GM12878 (cell line): ENCODE measurements at regions not wholly inside any gene's neighbourhood (a gene's known extent, or its start where the extent isn't known, plus 50 kb on each side); places are given as distances from the start of the nearest gene placed in this dataset.

Experiments
- ATAC-seq: fragments of 200-7000 bp; cut with Tn5 transposase; 3 replicates; pipeline ENCODE4 v1.9.1; 2020; ENCODE audit warnings: mild to moderate bottlenecking, moderate library complexity
- BruUV-seq: library from RNA; stranded (reverse); fragments of 400-500 nt; replicated peaks from 2 replicates; lab custom pipeline; 2021; lab: Mats Ljungman, UMichigan
- CTCF ChIA-PET: fragments of 300-600 bp; sonication (Branson Sonifier 250); formaldehyde crosslinking; extraction: SDS; loops from one replicate; lab custom pipeline; 2021; ENCODE audit warnings: inconsistent platforms; lab: Yijun Ruan, JAX
- POLR2A ChIA-PET: fragments of 350-600 bp; formaldehyde crosslinking; extraction: SDS; loops from one replicate; lab custom pipeline; 2021; ENCODE audit warnings: inconsistent platforms; lab: Charles Lee
- RAD21 ChIA-PET: fragments of 300-600 bp; sonication (Branson Sonifier 250); formaldehyde crosslinking; loops from one replicate; lab custom pipeline; 2023; ENCODE audit warnings: antibody characterized with exemption; ENCODE audit not compliant: unreplicated experiment; lab: Charles Lee
- SMC1A ChIA-PET: fragments of 300-600 bp; sonication (Branson Sonifier 250); formaldehyde crosslinking; loops from one replicate; lab custom pipeline; 2023; ENCODE audit not compliant: unreplicated experiment, uncharacterized antibody; lab: Charles Lee
- DNase-seq: peaks from one replicate; pipeline ENCODE4 v3.0.0-alpha.2; 2011; ENCODE audit warnings: low read depth, low spot score
- FAIRE-seq: peaks from 3 replicates; lab custom pipeline; 2011; peaks lifted over from hg19 to GRCh38; lab: Jason Lieb, UNC
- H2AFZ ChIP-seq: 2 replicates; pipeline ENCODE4 v1.6.0; 2011; ENCODE audit warnings: low read depth, low read length, control low read depth; ENCODE audit not compliant: control insufficient read depth
- H3K27ac ChIP-seq: 2 replicates; pipeline ENCODE4 v1.5.1; 2011; ENCODE audit warnings: control low read depth; ENCODE audit not compliant: control insufficient read depth, insufficient read depth
- H3K27me3 ChIP-seq, 2 experiments: replicated peaks in 1 of 2; 2 replicates each; pipeline versions ENCODE4 v1.6.0 to v1.6.1; 2011; ENCODE audit warnings: low read length in 1 of 2; ENCODE audit not compliant: control insufficient read depth in 2 of 2, insufficient read depth in 2 of 2
- H3K36me3 ChIP-seq, 2 experiments: 2 replicates each; pipeline ENCODE4 v1.5.1; 2011; ENCODE audit warnings: low read length in 1 of 2; ENCODE audit not compliant: control insufficient read depth in 2 of 2, insufficient read depth in 2 of 2
- H3K4me1 ChIP-seq: 2 replicates; pipeline ENCODE4 v1.6.1; 2011; ENCODE audit warnings: mild to moderate bottlenecking, low read length, moderate library complexity, mixed read lengths; ENCODE audit not compliant: control insufficient read depth, insufficient read depth
- H3K4me2 ChIP-seq: 2 replicates; pipeline ENCODE4 v1.6.0; 2011; ENCODE audit warnings: control low read depth; ENCODE audit not compliant: control insufficient read depth, insufficient read depth
- H3K4me3 ChIP-seq: fragments of 200-600 bp; sonication (generic); 2 replicates; pipeline ENCODE4 v1.5.1; 2016
- H3K79me2 ChIP-seq: 2 replicates; pipeline ENCODE4 v1.6.0; 2011; ENCODE audit warnings: low read length; ENCODE audit not compliant: control insufficient read depth, insufficient read depth
- H3K9ac ChIP-seq: 2 replicates; pipeline ENCODE4 v1.8.0; 2011; ENCODE audit warnings: low read length, control low read depth, mixed read lengths; ENCODE audit not compliant: control insufficient read depth, insufficient read depth
- H3K9me3 ChIP-seq: replicated peaks from 3 replicates; pipeline ENCODE4 v1.5.1; 2011; ENCODE audit warnings: mild to moderate bottlenecking, low read length; ENCODE audit not compliant: control insufficient read depth, insufficient read depth
- H4K20me1 ChIP-seq: 2 replicates; pipeline ENCODE4 v1.6.0; 2011; ENCODE audit not compliant: control insufficient read depth, insufficient read depth
- CHD4 ChIP-seq: fragments of 200-600 bp; sonication (generic); IDR thresholded peaks from 2 replicates; pipeline ENCODE4 v1.6.1; 2016; ENCODE audit warnings: mild to moderate bottlenecking
- CREB1 ChIP-seq: IDR thresholded peaks from 2 replicates; pipeline ENCODE4 v1.6.1; 2012; ENCODE audit warnings: low read depth, mild to moderate bottlenecking, inconsistent platforms
- E2F4 ChIP-seq: IDR thresholded peaks from 2 replicates; pipeline ENCODE4 v1.6.1; 2012; ENCODE audit warnings: low read depth, low read length, improper control_type of control experiment
- FOXM1 ChIP-seq: IDR thresholded peaks from 2 replicates; pipeline ENCODE4 v1.6.1; 2012; ENCODE audit warnings: low read depth, mild to moderate bottlenecking, inconsistent platforms, low read length, moderate library complexity
- HSF1 ChIP-seq: fragments of 150-350 bp; IDR thresholded peaks from 2 replicates; pipeline ENCODE4 v1.6.1; 2014; ENCODE audit warnings: mild to moderate bottlenecking, low read depth, low read length
- MEF2A ChIP-seq: IDR thresholded peaks from 2 replicates; pipeline ENCODE4 v1.6.1; 2011; ENCODE audit warnings: low read depth, mild to moderate bottlenecking, low read length, moderate library complexity; ENCODE audit not compliant: insufficient read depth
- MXI1 ChIP-seq: fragments of 150-350 bp; IDR thresholded peaks from 2 replicates; pipeline ENCODE4 v1.6.1; 2011; ENCODE audit warnings: low read depth, mild to moderate bottlenecking, inconsistent platforms, low read length, improper control_type of control experiment
- NBN ChIP-seq: fragments of 450-650 bp; IDR thresholded peaks from 2 replicates; pipeline ENCODE4 v1.6.1; 2016
- SKIL ChIP-seq: fragments of 450-650 bp; IDR thresholded peaks from 2 replicates; pipeline ENCODE4 v1.6.1; 2017; ENCODE audit warnings: mild to moderate bottlenecking, low read depth, inconsistent platforms; ENCODE audit not compliant: poor library complexity, severe bottlenecking
- USF2 ChIP-seq: IDR thresholded peaks from 2 replicates; pipeline ENCODE4 v1.6.1; 2011; ENCODE audit warnings: low read depth, low read length, improper control_type of control experiment, borderline replicate concordance
- WGBS: methylation state at CpG from one replicate; pipeline ENCODE4 v1.1.6; 2016; ENCODE audit warnings: low lambda C conversion rate; ENCODE audit not compliant: insufficient replicate concordance, insufficient coverage; ENCODE audit errors: missing lambda C conversion rate; 5-methylcytosine and 5-hydroxymethylcytosine counted together
- in situ Hi-C: fragments of 300-500 bp; cut with MboI; formaldehyde crosslinking; loops from 9 replicates; pipeline ENCODE4 v1.14.3; 2018; ENCODE audit warnings: mixed read lengths
- intact Hi-C: fragments of 100-400 bp; cut with micrococcal nuclease; formaldehyde crosslinking; loops from one replicate; pipeline ENCODE4 v1.14.2; 2022; ENCODE audit not compliant: unreplicated experiment

- TF ChIP-seq HSF1: no peak
- no peak for TF ChIP-seq SKIL
- no peak for TF ChIP-seq MEF2A
- no peak for TF ChIP-seq E2F4
Observed at GRCh38 chr2:66110608-66111007, 324.3 kb upstream of the MEIS1 start (continued).

GRCh38 chr2:66110086-66110485 lies 324.8 kb upstream of the MEIS1 start:
- ChIA-PET POLR2A (no interaction called here), CTCF (no interaction called here)
- no peak for FAIRE-seq

More at GRCh38 chr2:66110086-66110485, 324.8 kb upstream of the MEIS1 start:
- no TSS peak for BruUV-seq
- Histone ChIP-seq H4K20me1 (no peaks in the 10 kb centered on the region), H2AFZ (no peak overlapping the region), H3K4me3 (no peak overlapping the region), H3K4me1 (no peaks in the 10 kb centered on the region), H3K27ac (no peak overlapping the region), H3K27me3 (no peaks in the 10 kb centered on the region), H3K36me3 (no peaks in the 10 kb centered on the region), H3K9me3 (no peaks in the 10 kb centered on the region; the same call in 2 of the 3 replicates), H3K79me2 (no peaks in the 10 kb centered on the region), H3K4me2 (no peak overlapping the region), H3K9ac (no peak overlapping the region)
- ChIA-PET RAD21 (no interaction called here), SMC1A (no interaction called here)
- intact Hi-C loops (no loop called here), in situ Hi-C loops (no loop called here)
- 5% methylated on average over 2 of the region's 2 CpGs for WGBS
- ATAC-seq (no peak), DNase-seq (no peak)
- TF ChIP-seq CREB1 (no peak), FOXM1 (no peak), NBN (no peak), MXI1 (no peak), CHD4 (no peak), USF2 (no peak)
